ENCODE measurements at regions not wholly inside any gene's neighbourhood (a gene's known extent, or its start where the extent isn't known, plus 50 kb on each side); places are given as distances from the start of the nearest gene placed in this dataset.
"Not testable (repeated sequence)": the region's sequence is repeated elsewhere in the genome, so short reads cannot be mapped to it uniquely, and the experiment has no call there.

GRCh38 chr18:10147226-10147625 is 233.4 kb downstream of the VAPA start:
- DNase-seq (ENCODE audit: low read depth) = no peak
- TF ChIP-seq CTCF (conservative IDR thresholded peaks at IDR 0.05; ENCODE audit: control insufficient read depth, insufficient read depth, low read depth, low read length) = no peak
- no peak overlapping the region for H3K4me3 ChIP-seq (ENCODE audit: control insufficient read depth, low read depth, low read length)

- no peak for TF ChIP-seq CTCF (conservative IDR thresholded peaks at IDR 0.05; ENCODE audit: control insufficient read depth, insufficient read depth, low read depth, low read length)
- DNase-seq (ENCODE audit: low read depth) = no peak
- no peak overlapping the region for H3K4me3 ChIP-seq (ENCODE audit: control insufficient read depth, low read depth, low read length)
Observed at GRCh38 chr18:10147752-10148151, 233.9 kb downstream of the VAPA start.

GRCh38 chr18:10148189-10148929 is 234.5 kb downstream of the VAPA start:
- no peak for DNase-seq (ENCODE audit: low read depth)
- no peak overlapping the region for H3K4me3 ChIP-seq (ENCODE audit: control insufficient read depth, low read depth, low read length)
- no peak for TF ChIP-seq CTCF (conservative IDR thresholded peaks at IDR 0.05; ENCODE audit: control insufficient read depth, insufficient read depth, low read depth, low read length)

GRCh38 chr18:10149768-10150556 is 236.1 kb downstream of the VAPA start:
- DNase-seq (ENCODE audit: low read depth) = no peak
- H3K4me3 ChIP-seq (ENCODE audit: control insufficient read depth, low read depth, low read length) = no peak overlapping the region
- no peak for TF ChIP-seq CTCF (conservative IDR thresholded peaks at IDR 0.05; ENCODE audit: control insufficient read depth, insufficient read depth, low read depth, low read length)

- DNase-seq (ENCODE audit: low read depth) = not testable (repeated sequence)
Observed at GRCh38 chr18:10150576-10150975, 236.8 kb downstream of the VAPA start.

GRCh38 chr18:10152475-10152874 is 238.7 kb downstream of the VAPA start:
- no peak for TF ChIP-seq CTCF (conservative IDR thresholded peaks at IDR 0.05; ENCODE audit: control insufficient read depth, insufficient read depth, low read depth, low read length)
- DNase-seq (ENCODE audit: low read depth) = no peak
- H3K4me3 ChIP-seq (ENCODE audit: control insufficient read depth, low read depth, low read length) = no peak overlapping the region

More at GRCh38 chr18:10150576-10150975, 236.8 kb downstream of the VAPA start:
- H3K4me3 ChIP-seq (ENCODE audit: control insufficient read depth, low read depth, low read length) = not testable (repeated sequence)
